T-helper 2 cell treated with Interferon-gamma antibody and Interleukin-4, amounts not matched to agents 5 μg/mL and 100 μg/mL, for 36 hours (primary cell): ENCODE measurements at regions not wholly inside any gene's neighbourhood (a gene's known extent, or its start where the extent isn't known, plus 50 kb on each side); places are given as distances from the start of the nearest gene placed in this dataset.

Experiments used
- DNase-seq: peaks from one replicate; pipeline ENCODE4 v3.0.0; 2021; ENCODE audit warnings: low spot score
- H3K27ac Mint-ChIP-seq: one replicate; pipeline ENCODE4 v1.8.0; 2021; ENCODE audit warnings: mild to moderate bottlenecking, mixed read lengths
- H3K27me3 Mint-ChIP-seq: one replicate; pipeline ENCODE4 v1.8.0; 2021; ENCODE audit warnings: low read depth, mixed read lengths
- H3K36me3 Mint-ChIP-seq: one replicate; pipeline ENCODE4 v1.8.0; 2021; ENCODE audit warnings: low read depth, mixed read lengths
- H3K4me1 Mint-ChIP-seq: one replicate; pipeline ENCODE4 v1.8.0; 2021; ENCODE audit warnings: low read depth, mixed read lengths
- H3K4me3 Mint-ChIP-seq: one replicate; pipeline ENCODE4 v1.8.0; 2022; ENCODE audit warnings: mild to moderate bottlenecking, moderate library complexity, mixed read lengths
- H3K9me3 Mint-ChIP-seq: one replicate; pipeline ENCODE4 v1.8.0; 2021; ENCODE audit warnings: mixed read lengths

DNA sequence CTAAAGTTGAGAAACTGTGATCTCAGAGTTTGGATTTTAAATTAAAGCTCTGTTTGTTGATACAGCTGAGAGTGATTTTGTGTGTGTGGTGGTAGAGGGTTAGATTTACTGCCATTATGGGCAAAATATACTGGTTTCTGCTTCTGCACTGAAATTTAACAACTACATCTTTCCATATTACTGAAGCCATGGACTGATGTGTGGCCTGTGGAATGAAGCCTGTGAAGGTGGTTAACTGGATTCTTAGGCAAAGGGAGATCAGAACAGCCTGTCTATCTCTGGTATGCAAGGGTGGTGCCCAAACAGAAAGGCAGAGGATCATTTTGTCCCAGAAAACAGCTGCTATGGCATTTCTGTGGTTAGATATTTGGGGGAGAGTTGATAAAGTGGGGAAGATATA lies 297.3 kb upstream of the THBS1 start:
- Mint-ChIP-seq H3K4me3 (no peak overlapping the region), H3K9me3 (no peaks in the 10 kb centered on the region), H3K27ac (no peak overlapping the region), H3K4me1 (no peaks in the 10 kb centered on the region), H3K27me3 (peaks cover 28% of the 10 kb centered on the region), H3K36me3 (no peaks in the 10 kb centered on the region)
- DNase-seq, result no peak

DNA sequence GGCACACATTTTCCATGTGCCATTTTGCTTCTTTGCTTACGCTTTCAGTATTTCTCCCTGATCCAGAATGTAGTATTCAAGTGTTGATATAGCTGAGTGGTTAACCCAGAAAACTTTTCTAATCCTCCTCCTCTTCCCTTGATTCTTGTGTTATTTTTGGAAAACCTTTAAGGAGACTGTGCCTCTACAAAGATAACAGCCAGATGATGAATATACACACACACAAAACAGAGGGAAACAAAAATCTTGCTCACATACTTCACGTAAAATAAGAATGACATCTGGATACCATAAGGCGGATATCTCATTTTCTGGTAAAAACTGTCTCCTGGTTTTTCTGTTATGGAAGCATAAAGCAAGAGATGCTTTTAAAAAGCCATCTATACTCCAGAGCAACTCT lies 295.8 kb upstream of the THBS1 start:
- no peak for DNase-seq
- no peaks in the 10 kb centered on the region for H3K36me3 Mint-ChIP-seq
- no peak overlapping the region for H3K4me3 Mint-ChIP-seq
- H3K27me3 Mint-ChIP-seq, result peaks cover 27% of the 10 kb centered on the region
- H3K9me3 Mint-ChIP-seq, result no peaks in the 10 kb centered on the region
- H3K27ac Mint-ChIP-seq, result no peak overlapping the region
- no peaks in the 10 kb centered on the region for H3K4me1 Mint-ChIP-seq

DNA sequence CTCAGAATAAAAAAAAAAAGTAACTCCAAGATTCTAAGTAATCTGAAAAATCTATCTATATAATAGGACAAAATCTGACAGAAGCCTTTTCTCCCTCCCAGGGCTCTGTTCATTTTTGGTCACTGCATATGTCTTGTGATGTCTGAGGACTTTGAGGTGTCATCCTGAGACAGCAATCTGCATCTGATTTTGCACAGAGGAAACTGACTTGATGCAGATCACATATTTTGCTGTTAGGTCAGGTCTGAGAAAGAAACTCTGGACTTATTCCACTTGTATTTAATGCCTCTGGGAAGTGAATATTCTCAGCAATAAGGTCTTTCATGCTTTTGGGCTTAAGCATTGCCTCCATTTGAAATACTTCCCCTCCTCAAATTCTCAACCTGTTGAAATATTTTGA lies 295.2 kb upstream of the THBS1 start:
- H3K4me3 Mint-ChIP-seq, result no peak overlapping the region
- H3K4me1 Mint-ChIP-seq, result no peaks in the 10 kb centered on the region
- no peak for DNase-seq
- H3K9me3 Mint-ChIP-seq, result no peaks in the 10 kb centered on the region
- H3K27ac Mint-ChIP-seq, result no peak overlapping the region
- no peaks in the 10 kb centered on the region for H3K36me3 Mint-ChIP-seq
- H3K27me3 Mint-ChIP-seq, result peaks cover 27% of the 10 kb centered on the region

DNA sequence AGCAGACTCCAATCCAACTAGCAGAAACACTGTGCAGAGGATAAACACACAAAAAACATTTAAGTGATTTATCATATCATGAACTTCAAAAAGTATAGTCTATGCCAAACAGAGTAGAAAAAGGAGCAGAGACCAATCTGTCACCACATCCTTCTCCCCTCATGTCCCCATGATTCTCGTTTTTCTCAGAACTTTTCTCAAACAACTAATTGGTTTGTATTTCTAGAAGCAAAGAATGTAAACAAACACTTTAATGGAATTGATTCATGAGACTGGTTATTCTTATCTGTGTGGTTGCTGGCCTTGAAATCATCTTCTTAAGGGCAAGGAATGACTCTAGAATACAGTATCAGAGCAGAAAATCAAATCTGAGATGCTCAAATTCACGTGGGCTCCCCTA lies 294.2 kb upstream of the THBS1 start:
- Mint-ChIP-seq H3K4me1 (no peaks in the 10 kb centered on the region), H3K9me3 (no peaks in the 10 kb centered on the region), H3K27me3 (peaks cover 27% of the 10 kb centered on the region), H3K36me3 (no peaks in the 10 kb centered on the region), H3K4me3 (no peak overlapping the region), H3K27ac (no peak overlapping the region)
- no peak for DNase-seq

DNA sequence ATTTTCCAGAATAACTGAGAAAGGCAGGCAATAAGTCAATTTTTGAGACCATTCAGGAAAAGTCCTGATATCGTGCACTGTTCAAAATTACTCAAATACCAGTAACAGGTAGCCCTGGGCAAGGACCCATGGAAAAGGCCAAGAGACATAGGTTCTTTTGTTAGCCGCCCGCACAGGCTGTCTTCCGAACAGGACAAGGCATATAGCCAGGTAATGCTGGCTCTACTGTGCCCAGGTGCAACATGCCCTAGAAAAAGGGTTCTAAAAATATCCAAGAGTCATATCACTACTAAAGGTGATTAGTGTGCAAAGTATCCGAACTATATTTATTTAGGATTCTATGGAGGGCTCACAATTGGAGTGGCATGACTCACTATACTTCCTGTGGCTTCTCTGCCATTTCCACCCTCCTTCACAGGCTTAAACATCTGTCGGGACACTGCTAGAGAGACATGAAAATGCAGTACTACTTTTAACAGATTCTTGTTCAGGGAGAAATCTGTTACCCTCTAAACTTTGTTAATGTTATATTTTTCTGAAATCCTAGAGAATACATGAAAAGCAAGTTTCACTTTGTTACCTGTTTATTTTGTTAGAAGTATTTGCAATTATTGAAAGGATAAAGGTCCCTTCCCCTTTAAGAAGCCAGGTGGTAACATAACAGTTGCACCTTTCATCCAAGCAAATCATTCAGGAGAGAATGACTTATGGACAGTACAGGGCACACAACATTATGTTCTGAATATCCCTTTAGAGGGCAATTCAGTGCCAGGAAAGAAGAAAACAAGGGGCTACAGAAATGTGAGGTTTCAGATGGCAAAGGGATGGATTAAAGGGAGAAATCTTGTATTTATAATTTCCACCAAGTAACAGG lies 293.3 kb upstream of the THBS1 start:
- no peak for DNase-seq
- no peaks in the 10 kb centered on the region for H3K4me1 Mint-ChIP-seq
- H3K9me3 Mint-ChIP-seq, result no peaks in the 10 kb centered on the region
- no peaks in the 10 kb centered on the region for H3K36me3 Mint-ChIP-seq
- H3K4me3 Mint-ChIP-seq, result no peak overlapping the region
- no peak overlapping the region for H3K27ac Mint-ChIP-seq
- peaks cover 25% of the 10 kb centered on the region for H3K27me3 Mint-ChIP-seq

DNA sequence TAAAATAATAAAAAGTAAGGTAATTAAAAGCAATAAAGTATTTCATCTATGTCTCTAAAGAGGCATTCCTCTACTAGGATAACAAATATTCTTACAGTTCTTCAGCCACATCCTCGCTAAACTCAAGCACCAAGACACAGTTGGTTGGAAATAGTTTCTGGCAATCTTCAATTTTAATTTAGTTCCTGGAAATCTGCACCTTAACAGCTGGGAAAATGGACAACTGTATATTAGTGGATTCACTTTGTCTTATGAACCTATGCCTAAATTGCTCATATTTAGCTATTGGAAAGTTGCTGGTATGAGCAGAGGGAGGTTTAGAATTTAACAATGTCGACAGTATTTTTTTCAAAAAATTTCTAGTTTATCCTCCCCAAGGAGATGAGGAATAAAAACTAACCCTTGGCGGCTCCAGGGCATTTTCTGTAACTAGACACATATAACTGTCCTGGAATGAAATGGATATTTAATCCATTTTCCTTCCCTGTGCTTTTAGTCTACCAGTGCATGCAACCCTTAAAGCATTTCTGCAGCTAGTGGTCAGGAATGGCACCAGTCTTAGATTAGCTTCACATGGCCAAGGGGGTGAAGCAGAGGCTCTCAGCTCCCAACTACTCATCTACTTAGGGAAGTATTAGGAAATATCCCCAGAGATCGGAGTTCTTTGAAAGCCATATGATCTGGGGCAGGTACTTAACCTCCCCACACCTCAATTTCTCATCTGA lies 290.0 kb upstream of the THBS1 start:
- peaks cover 14% of the 10 kb centered on the region for H3K27me3 Mint-ChIP-seq
- H3K4me3 Mint-ChIP-seq, result no peak overlapping the region
- H3K4me1 Mint-ChIP-seq, result no peaks in the 10 kb centered on the region
- H3K9me3 Mint-ChIP-seq, result no peaks in the 10 kb centered on the region
- H3K27ac Mint-ChIP-seq, result no peak overlapping the region
- H3K36me3 Mint-ChIP-seq, result no peaks in the 10 kb centered on the region
- DNase-seq, result no peak

DNA sequence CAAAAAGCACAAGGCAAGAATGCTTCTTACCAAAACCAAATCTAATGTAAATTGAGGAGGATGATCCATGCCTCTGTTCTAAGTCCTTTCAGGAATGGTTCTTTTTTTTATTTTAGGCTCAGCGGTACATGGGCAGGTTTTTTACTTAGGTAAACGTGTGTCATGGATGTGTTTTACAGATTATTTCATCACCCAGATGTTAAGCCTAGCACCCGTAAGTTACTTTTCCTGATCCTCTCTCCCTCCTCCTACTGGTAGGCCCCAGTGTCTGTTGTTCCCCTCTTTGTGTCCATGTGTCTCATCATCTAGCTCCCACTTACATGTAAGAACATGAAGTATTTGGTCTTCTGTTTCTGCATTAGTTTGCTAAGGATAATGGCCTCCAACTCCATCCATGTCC lies 289.2 kb upstream of the THBS1 start:
- H3K27me3 Mint-ChIP-seq, result peaks cover 7% of the 10 kb centered on the region
- no peaks in the 10 kb centered on the region for H3K4me1 Mint-ChIP-seq
- no peaks in the 10 kb centered on the region for H3K9me3 Mint-ChIP-seq
- DNase-seq, result no peak
- H3K27ac Mint-ChIP-seq, result no peak overlapping the region
- no peaks in the 10 kb centered on the region for H3K36me3 Mint-ChIP-seq
- no peak overlapping the region for H3K4me3 Mint-ChIP-seq

DNA sequence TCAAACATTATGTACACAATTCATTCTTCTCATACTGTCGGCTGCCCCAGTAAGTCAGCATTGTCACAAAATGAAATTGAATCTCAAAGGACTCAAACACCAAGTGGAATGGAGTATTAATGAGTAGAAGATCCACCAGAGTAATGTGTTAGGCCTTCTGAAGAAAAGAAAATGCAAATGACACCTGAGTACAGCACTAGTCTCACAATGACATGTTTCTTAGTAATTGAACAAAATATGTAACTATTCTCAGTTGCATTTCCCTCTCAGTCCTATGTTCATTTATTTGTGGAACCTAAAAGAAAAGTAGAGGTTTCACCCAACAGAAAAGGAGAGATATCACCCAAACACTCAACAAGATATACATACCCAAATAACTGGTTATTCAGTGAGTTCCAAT lies 283.9 kb upstream of the THBS1 start:
- no peaks in the 10 kb centered on the region for H3K4me1 Mint-ChIP-seq
- H3K9me3 Mint-ChIP-seq, result no peaks in the 10 kb centered on the region
- H3K36me3 Mint-ChIP-seq, result no peaks in the 10 kb centered on the region

DNA sequence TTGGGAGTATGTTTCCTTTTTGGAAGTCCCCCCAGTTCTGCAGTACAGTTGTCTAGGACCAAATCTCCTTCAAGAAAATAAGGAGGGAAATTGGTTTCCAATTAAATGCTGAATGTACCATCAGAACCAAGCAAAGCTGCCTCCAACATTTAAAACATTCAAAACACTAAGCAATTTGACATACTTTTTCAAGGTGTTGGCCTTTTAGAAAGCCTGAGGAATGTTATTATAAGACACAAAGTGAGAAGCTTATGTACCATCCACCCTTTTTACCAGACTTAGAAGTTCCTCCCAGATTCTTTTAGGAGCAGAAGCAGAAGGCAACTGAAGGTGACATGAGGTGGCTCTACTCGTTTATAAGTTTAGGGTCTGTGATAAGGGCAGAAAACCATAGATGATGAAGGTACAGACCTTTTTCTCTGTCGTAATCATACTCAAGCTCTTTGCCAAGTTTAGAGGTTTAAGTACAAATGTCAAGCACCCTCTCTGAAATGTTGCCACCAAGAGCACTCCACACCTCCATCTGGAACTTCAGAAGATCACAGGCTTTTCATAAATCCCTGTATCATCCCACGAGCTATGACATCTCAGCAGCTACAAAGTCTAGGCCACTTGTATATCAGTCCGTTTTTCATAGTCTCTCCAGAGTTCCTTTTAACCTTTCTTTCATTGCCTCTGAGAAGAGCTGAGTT lies 282.5 kb upstream of the THBS1 start:
- Mint-ChIP-seq H3K27me3 (peaks cover 11% of the 10 kb centered on the region), H3K36me3 (no peaks in the 10 kb centered on the region), H3K27ac (no peak overlapping the region), H3K9me3 (no peaks in the 10 kb centered on the region), H3K4me3 (no peak overlapping the region), H3K4me1 (no peaks in the 10 kb centered on the region)
- no peak for DNase-seq

More for the DNA sequence above, 283.9 kb upstream of the THBS1 start:
- DNase-seq, result no peak
- no peak overlapping the region for H3K4me3 Mint-ChIP-seq
- H3K27me3 Mint-ChIP-seq, result peaks cover 9% of the 10 kb centered on the region
- no peak overlapping the region for H3K27ac Mint-ChIP-seq

DNA sequence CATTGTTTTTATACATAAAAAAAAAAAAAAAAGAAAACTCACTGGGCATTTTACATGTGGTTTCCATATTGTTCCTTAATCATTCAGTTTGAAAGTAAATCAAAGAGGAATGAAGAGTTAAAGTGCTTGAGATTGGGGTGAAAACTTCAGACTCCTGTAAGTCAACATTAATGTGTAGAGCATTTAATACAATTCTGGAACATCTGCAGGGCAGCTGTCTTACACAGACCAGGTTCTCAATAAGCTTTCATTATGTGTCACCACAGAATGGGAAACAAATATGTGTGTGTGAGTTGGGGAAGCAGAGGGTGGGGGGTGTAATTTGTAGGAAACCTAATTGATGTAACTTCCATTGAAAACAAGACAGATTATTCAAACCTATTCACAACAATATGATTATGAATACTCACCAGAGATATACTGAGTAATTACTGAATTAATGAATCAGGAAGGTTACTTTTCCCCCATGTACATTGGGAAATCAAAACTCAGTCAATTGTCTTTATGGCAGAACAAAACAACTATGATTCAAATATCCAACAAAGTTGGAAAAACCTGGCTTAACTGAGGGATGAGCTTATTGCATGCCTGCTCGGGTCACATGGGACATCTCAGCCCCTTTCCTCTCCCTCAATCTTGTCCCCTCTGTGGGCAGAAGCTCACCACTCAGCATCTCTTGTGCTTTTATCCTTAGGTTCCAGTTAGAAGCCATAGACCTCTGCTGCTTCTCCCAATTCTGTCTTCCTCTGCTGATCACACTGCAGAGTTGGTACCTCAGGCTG lies 281.2 kb upstream of the THBS1 start:
- Mint-ChIP-seq H3K36me3 (no peaks in the 10 kb centered on the region), H3K4me1 (no peaks in the 10 kb centered on the region)

DNA sequence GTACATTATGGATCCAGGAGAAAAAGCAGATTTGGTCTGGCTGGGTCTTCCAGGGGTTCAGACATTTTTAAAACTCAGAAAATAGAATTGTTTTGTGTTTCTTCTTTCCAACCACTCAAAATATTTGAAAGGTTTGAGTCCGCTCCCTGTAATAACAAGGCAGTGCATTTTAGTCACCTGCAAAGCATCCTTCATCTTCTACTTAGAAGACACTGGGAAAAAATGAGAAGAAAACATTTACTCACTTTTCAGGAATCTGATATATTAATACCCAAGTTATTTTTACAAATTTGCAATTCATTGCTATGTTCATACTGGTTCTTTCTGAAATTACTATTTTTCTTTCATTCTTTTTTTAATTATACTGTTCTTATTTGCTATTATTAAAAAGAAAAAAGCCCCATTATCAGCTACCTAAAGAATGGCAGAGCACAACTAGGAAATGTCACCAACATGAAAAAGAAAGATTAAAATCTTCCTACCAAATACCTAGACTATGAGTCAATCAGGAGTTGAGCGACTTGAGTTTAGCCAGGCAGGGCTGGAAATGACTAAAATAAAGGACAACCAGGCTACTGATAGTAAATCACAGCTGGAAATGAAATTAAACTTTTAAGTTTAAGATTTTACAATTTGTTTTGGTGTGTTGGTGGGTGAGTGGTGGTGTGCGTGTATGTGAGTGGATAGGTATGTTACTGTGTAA lies 280.3 kb upstream of the THBS1 start:
- H3K9me3 Mint-ChIP-seq, result no peaks in the 10 kb centered on the region
- no peaks in the 10 kb centered on the region for H3K4me1 Mint-ChIP-seq
- H3K36me3 Mint-ChIP-seq, result no peaks in the 10 kb centered on the region
- no peak overlapping the region for H3K4me3 Mint-ChIP-seq
- H3K27ac Mint-ChIP-seq, result no peak overlapping the region
- peaks cover 11% of the 10 kb centered on the region for H3K27me3 Mint-ChIP-seq
- DNase-seq, result no peak

More for the DNA sequence above, 281.2 kb upstream of the THBS1 start:
- Mint-ChIP-seq H3K27me3 (peaks cover 11% of the 10 kb centered on the region), H3K4me3 (no peak overlapping the region), H3K27ac (no peak overlapping the region), H3K9me3 (no peaks in the 10 kb centered on the region)
- DNase-seq, result no peak

DNA sequence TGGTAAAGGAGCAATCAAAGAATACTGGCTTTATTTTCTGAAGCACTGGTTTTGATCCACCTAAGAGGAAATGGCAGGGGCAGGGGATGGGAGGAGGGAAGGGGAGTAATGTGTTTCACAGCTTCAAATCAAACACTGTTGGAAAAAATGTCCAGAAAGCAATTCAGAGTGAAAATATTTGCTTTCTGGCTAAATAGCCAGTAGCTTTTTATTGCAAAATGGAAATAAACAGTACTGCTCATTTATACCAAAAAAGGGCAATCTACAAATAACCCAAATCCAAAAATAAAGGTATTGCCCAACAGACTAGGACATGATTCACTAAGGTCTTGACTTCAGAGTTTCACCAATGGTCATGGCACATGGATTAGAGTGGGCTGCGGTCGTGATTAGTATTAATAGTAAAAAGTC lies 279.3 kb upstream of the THBS1 start:
- no peaks in the 10 kb centered on the region for H3K9me3 Mint-ChIP-seq
- peaks cover 11% of the 10 kb centered on the region for H3K27me3 Mint-ChIP-seq
- no peaks in the 10 kb centered on the region for H3K4me1 Mint-ChIP-seq
- H3K36me3 Mint-ChIP-seq, result no peaks in the 10 kb centered on the region
- no peak for DNase-seq
- H3K27ac Mint-ChIP-seq, result no peak overlapping the region
- H3K4me3 Mint-ChIP-seq, result no peak overlapping the region

DNA sequence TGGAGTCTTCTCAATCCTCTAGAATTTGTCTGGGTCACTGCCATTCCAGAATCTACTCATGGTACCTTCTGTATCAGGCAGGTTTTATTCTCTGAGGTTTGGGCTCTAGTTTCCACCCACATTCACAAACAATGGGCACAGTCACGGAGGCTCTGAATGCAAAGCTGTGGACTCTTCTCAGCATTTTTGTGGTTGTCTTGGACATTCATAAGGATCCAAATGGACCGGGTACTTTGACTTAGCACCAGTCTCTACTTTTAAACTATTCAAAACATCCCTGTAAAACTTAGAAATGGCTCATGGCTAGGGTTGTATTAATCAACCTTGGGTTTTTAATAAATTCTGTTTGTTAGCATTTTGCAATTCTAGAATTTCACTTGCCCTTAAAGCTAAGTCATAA lies 277.9 kb upstream of the THBS1 start:
- H3K36me3 Mint-ChIP-seq, result no peaks in the 10 kb centered on the region
- DNase-seq, result no peak
- peaks cover 14% of the 10 kb centered on the region for H3K27me3 Mint-ChIP-seq
- no peaks in the 10 kb centered on the region for H3K4me1 Mint-ChIP-seq
- no peak overlapping the region for H3K27ac Mint-ChIP-seq
- no peaks in the 10 kb centered on the region for H3K9me3 Mint-ChIP-seq
- H3K4me3 Mint-ChIP-seq, result no peak overlapping the region
